Neural progenitor cell (in vitro differentiated cells): ENCODE measurements at regions not wholly inside any gene's neighbourhood (a gene's known extent, or its start where the extent isn't known, plus 50 kb on each side); places are given as distances from the start of the nearest gene placed in this dataset.
A peak's percentile ranks its signal among the peaks of the same experiment; 100 is the strongest.

Experiments used
- DNase-seq: peaks from one replicate; pipeline ENCODE4 v3.0.0-alpha.2; 2016; ENCODE audit warnings: low spot score
- H2AFZ ChIP-seq: fragments of 200-600 bp; sonication (generic); replicated peaks from 2 replicates; pipeline ENCODE4 v1.6.1; 2016; ENCODE audit warnings: antibody characterized with exemption
- H3F3A ChIP-seq: fragments of 200-600 bp; sonication (generic); 2 replicates; pipeline ENCODE4 v1.6.1; 2016; ENCODE audit warnings: antibody characterized with exemption, low read depth
- H3K27ac ChIP-seq: fragments of 200-600 bp; sonication (generic); 2 replicates; pipeline ENCODE4 v1.5.1; 2016; ENCODE audit warnings: mild to moderate bottlenecking
- H3K27me3 ChIP-seq: fragments of 200-600 bp; sonication (generic); 2 replicates; pipeline ENCODE4 v1.6.1; 2016; ENCODE audit warnings: mild to moderate bottlenecking, moderate library complexity
- H3K36me3 ChIP-seq: fragments of 200-600 bp; sonication (generic); 2 replicates; pipeline ENCODE4 v1.5.1; 2016
- H3K4me1 ChIP-seq: fragments of 200-600 bp; sonication (generic); 2 replicates; pipeline ENCODE4 v1.6.1; 2016; ENCODE audit warnings: mixed run types
- H3K4me2 ChIP-seq: fragments of 200-600 bp; sonication (generic); 2 replicates; pipeline ENCODE4 v1.6.1; 2016
- H3K4me3 ChIP-seq: fragments of 200-600 bp; sonication (generic); 2 replicates; pipeline ENCODE4 v1.5.1; 2016
- H3K79me2 ChIP-seq: fragments of 200-600 bp; sonication (generic); 2 replicates; pipeline ENCODE4 v1.6.1; 2016; ENCODE audit warnings: low read depth
- H3K9ac ChIP-seq: fragments of 200-600 bp; sonication (generic); 2 replicates; pipeline ENCODE4 v1.6.1; 2016
- H3K9me3 ChIP-seq: fragments of 200-600 bp; sonication (generic); 2 replicates; pipeline ENCODE4 v1.5.1; 2016; ENCODE audit warnings: low read depth
- H4K20me1 ChIP-seq: fragments of 200-600 bp; sonication (generic); 2 replicates; pipeline ENCODE4 v1.6.1; 2016; ENCODE audit warnings: low read depth
- H3K27ac Mint-ChIP-seq: 3 replicates; pipeline ENCODE4 v1.8.0; 2021; ENCODE audit warnings: mixed read lengths
- H3K27me3 Mint-ChIP-seq: 2 replicates; pipeline ENCODE4 v1.8.0; 2022; ENCODE audit warnings: low read depth, mild to moderate bottlenecking, inconsistent platforms, moderate library complexity, mixed read lengths; ENCODE audit not compliant: insufficient read depth
- H3K36me3 Mint-ChIP-seq: 3 replicates; pipeline ENCODE4 v1.8.0; 2021; ENCODE audit warnings: mixed read lengths
- H3K4me1 Mint-ChIP-seq: 3 replicates; pipeline ENCODE4 v1.8.0; 2021; ENCODE audit warnings: mixed read lengths
- H3K4me3 Mint-ChIP-seq: 3 replicates; pipeline ENCODE4 v1.8.0; 2021; ENCODE audit warnings: mild to moderate bottlenecking, moderate library complexity, mixed read lengths
- H3K9me3 Mint-ChIP-seq: 3 replicates; pipeline ENCODE4 v1.8.0; 2020; ENCODE audit warnings: mixed read lengths
- CTCF ChIP-seq: fragments of 200-600 bp; sonication (generic); IDR thresholded peaks from 2 replicates; pipeline ENCODE4 v1.5.1; 2017; ENCODE audit warnings: antibody characterized with exemption, mild to moderate bottlenecking
- EZH2 ChIP-seq: fragments of 200-600 bp; sonication (generic); IDR thresholded peaks from 2 replicates; pipeline ENCODE4 v1.6.1; 2017; ENCODE audit warnings: antibody characterized with exemption, mild to moderate bottlenecking, moderate library complexity
- EZH2phosphoT487 ChIP-seq: fragments of 200-600 bp; sonication (generic); IDR thresholded peaks from 2 replicates; pipeline ENCODE4 v1.6.1; 2017; ENCODE audit warnings: antibody characterized with exemption

DNA sequence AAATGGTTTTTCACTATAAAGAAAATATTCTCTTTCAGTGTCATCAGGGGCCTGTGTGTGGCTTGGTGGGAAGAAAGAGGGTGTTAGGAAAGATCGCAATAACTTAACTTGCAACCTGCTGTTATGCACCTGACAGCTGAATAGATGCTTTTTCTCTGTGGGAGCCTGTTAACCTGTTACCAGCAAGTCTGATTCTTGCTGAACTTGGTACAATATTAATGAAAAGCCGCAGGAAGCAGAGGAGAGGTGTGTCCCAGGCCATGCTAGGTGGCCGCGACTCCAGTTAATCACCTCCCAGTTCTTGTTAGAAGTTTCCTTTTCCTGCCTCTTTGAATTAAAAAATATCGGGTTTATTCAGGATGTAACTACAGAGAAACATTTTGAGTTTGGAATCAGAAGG lies 494.8 kb upstream of the AGA start:
- Histone ChIP-seq H3K27ac (no peak overlapping the region), H3K27me3 (no peaks in the 10 kb centered on the region), H3K79me2 (no peaks in the 10 kb centered on the region), H3K9me3 (no peaks in the 10 kb centered on the region), H3K36me3 (no peaks in the 10 kb centered on the region), H3K4me1 (no peaks in the 10 kb centered on the region), H3K4me3 (no peak overlapping the region), H3K4me2 (no peak overlapping the region), H3F3A (no peaks in the 10 kb centered on the region), H3K9ac (no peak overlapping the region), H4K20me1 (no peaks in the 10 kb centered on the region), H2AFZ (no peak overlapping the region)
- no peaks in the 10 kb centered on the region for H3K36me3 Mint-ChIP-seq
- no peak for TF ChIP-seq EZH2
- no peak for TF ChIP-seq EZH2phosphoT487
- TF ChIP-seq CTCF: no peak
- H3K27ac Mint-ChIP-seq: no peak overlapping the region
- H3K4me1 Mint-ChIP-seq: peaks cover 7% of the 10 kb centered on the region
- no peak overlapping the region for H3K4me3 Mint-ChIP-seq
- DNase-seq: no peak
- no peaks in the 10 kb centered on the region for H3K9me3 Mint-ChIP-seq
- H3K27me3 Mint-ChIP-seq: no peaks in the 10 kb centered on the region

- Histone ChIP-seq H3K27me3 (no peaks in the 10 kb centered on the region), H3K4me1 (no peaks in the 10 kb centered on the region), H3K36me3 (no peaks in the 10 kb centered on the region), H3K4me3 (no peak overlapping the region), H3K9me3 (no peaks in the 10 kb centered on the region), H3K4me2 (no peak overlapping the region), H3F3A (no peaks in the 10 kb centered on the region), H3K27ac (no peak overlapping the region), H3K9ac (no peak overlapping the region), H3K79me2 (no peaks in the 10 kb centered on the region), H2AFZ (no peak overlapping the region), H4K20me1 (no peaks in the 10 kb centered on the region)
- Mint-ChIP-seq H3K9me3 (no peaks in the 10 kb centered on the region), H3K4me1 (peaks cover 7% of the 10 kb centered on the region), H3K27ac (no peak overlapping the region), H3K27me3 (no peaks in the 10 kb centered on the region), H3K36me3 (no peaks in the 10 kb centered on the region), H3K4me3 (no peak overlapping the region)
- TF ChIP-seq EZH2phosphoT487 (no peak), CTCF (no peak), EZH2 (no peak)
- no peak for DNase-seq
Measured at GRCh38 chr4:177938226-177938625, 496.0 kb upstream of the AGA start.

DNA sequence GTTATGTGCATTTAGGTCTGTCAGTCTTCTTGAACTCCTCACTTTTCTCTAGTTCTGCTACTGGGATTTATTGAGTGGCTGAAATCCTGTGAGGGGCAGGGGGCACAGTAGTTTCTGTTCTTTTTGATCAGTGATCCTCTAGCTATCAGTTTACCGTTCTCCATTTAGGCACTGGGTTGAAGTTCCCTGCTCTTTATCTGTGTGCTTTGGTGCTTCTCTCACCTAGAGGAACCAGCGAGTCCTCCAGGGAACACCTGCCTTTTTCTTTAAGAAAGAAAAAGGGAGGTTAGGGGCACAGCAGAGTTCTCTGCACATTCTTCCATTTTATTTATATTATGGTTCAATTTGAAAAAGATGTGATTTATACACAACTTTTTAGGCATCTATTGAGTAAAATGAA lies 503.0 kb upstream of the AGA start:
- Mint-ChIP-seq H3K4me3 (no peak overlapping the region), H3K36me3 (no peaks in the 10 kb centered on the region), H3K9me3 (no peaks in the 10 kb centered on the region), H3K27me3 (no peaks in the 10 kb centered on the region), H3K4me1 (no peaks in the 10 kb centered on the region), H3K27ac (no peak overlapping the region)
- DNase-seq: no peak
- Histone ChIP-seq H3K36me3 (no peaks in the 10 kb centered on the region), H3K27ac (no peak overlapping the region), H3K4me2 (no peak overlapping the region), H3K9ac (no peak overlapping the region), H2AFZ (peak overlapping the region; percentile 43), H4K20me1 (no peaks in the 10 kb centered on the region), H3K9me3 (no peaks in the 10 kb centered on the region), H3K79me2 (no peaks in the 10 kb centered on the region), H3K4me3 (no peak overlapping the region), H3K4me1 (no peaks in the 10 kb centered on the region), H3F3A (no peaks in the 10 kb centered on the region), H3K27me3 (no peaks in the 10 kb centered on the region)
- TF ChIP-seq EZH2 (no peak), EZH2phosphoT487 (no peak), CTCF (no peak)

DNA sequence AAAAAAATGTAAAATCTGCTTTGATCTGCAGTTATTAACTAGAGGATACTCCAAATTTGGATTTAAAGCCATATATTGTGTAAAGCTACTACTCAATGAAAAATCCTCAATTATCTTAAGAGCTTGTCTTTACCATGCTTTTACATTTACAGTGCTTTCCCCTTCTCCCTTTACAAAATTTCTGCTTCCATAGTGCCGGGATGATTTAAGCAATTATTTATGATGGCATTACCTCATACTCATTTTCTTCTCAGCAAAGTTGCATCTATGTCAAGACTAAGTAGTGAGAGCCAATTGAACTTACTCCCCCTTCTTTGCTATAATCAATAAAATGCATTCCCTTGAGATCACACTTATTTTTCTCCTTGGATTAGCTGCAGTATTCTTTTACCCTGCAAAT lies 505.4 kb upstream of the AGA start:
- no peaks in the 10 kb centered on the region for H4K20me1 ChIP-seq
- no peaks in the 10 kb centered on the region for H3K79me2 ChIP-seq
- no peak overlapping the region for H2AFZ ChIP-seq
- no peak overlapping the region for H3K9ac ChIP-seq
- DNase-seq: no peak
- H3K4me1 Mint-ChIP-seq: no peaks in the 10 kb centered on the region
- no peak for TF ChIP-seq EZH2
- TF ChIP-seq EZH2phosphoT487: no peak
- TF ChIP-seq CTCF: no peak
- no peaks in the 10 kb centered on the region for H3K27me3 Mint-ChIP-seq
- H3K4me3 ChIP-seq: no peak overlapping the region
- no peaks in the 10 kb centered on the region for H3K27me3 ChIP-seq
- no peak overlapping the region for H3K4me2 ChIP-seq
- no peaks in the 10 kb centered on the region for H3K4me1 ChIP-seq
- no peak overlapping the region for H3K27ac ChIP-seq
- no peaks in the 10 kb centered on the region for H3K9me3 ChIP-seq
- no peak overlapping the region for H3K27ac Mint-ChIP-seq
- no peaks in the 10 kb centered on the region for H3K36me3 ChIP-seq
- H3K9me3 Mint-ChIP-seq: no peaks in the 10 kb centered on the region
- H3K4me3 Mint-ChIP-seq: no peak overlapping the region
- H3K36me3 Mint-ChIP-seq: no peaks in the 10 kb centered on the region
- H3F3A ChIP-seq: no peaks in the 10 kb centered on the region
